Stomach smooth muscle (tissue), 2 donors: ENCODE measurements at regions not wholly inside any gene's neighbourhood (a gene's known extent, or its start where the extent isn't known, plus 50 kb on each side); places are given as distances from the start of the nearest gene placed in this dataset.
A peak's percentile ranks its signal among the peaks of the same experiment; 100 is the strongest.

Source experiments
- H3K27ac ChIP-seq: one replicate; pipeline ENCODE4 v1.7.0; 2013; ENCODE audit warnings: mild to moderate bottlenecking, low read length, inconsistent platforms
- H3K27me3 ChIP-seq, 2 donors: one replicate each; pipeline ENCODE4 v1.7.0; 2013; ENCODE audit warnings: low read length in 2 of 2; ENCODE audit not compliant: insufficient read depth in 2 of 2, control insufficient read depth in 1 of 2
- H3K36me3 ChIP-seq, 2 donors: one replicate each; pipeline ENCODE4 v1.7.0; 2013; ENCODE audit warnings: low read length in 2 of 2; ENCODE audit not compliant: control insufficient read depth in 2 of 2, insufficient read depth in 2 of 2
- H3K4me1 ChIP-seq: one replicate; pipeline ENCODE4 v1.7.0; 2013; ENCODE audit warnings: low read length; ENCODE audit not compliant: control insufficient read depth, insufficient read depth
- H3K4me3 ChIP-seq, 2 donors: one replicate each; pipeline ENCODE4 v1.7.0; 2013; ENCODE audit warnings: low read length in 2 of 2
- H3K9ac ChIP-seq, 2 donors: one replicate each; pipeline ENCODE4 v1.7.0; 2013; ENCODE audit warnings: low read length in 2 of 2, mild to moderate bottlenecking in 1 of 2
- H3K9me3 ChIP-seq, 2 donors: one replicate each; pipeline ENCODE4 v1.7.0; 2013; ENCODE audit warnings: low read length in 2 of 2; ENCODE audit not compliant: control insufficient read depth in 2 of 2
- donor health status: healthy.
- donor health status: Pancreatic carcinoma.

GRCh38 chr2:62348700-62349099 lies 152.8 kb downstream of the B3GNT2 start:
- Histone ChIP-seq H3K9ac (no peak overlapping the region), H3K9me3 (peaks cover 0 to 9% of the 10 kb centered on the region in 2 donors), H3K27me3 (no peaks in the 10 kb centered on the region), H3K4me3 (no peak overlapping the region), H3K4me1 (no peaks in the 10 kb centered on the region), H3K27ac (no peak overlapping the region), H3K36me3 (no peaks in the 10 kb centered on the region)

GRCh38 chr2:62347563-62348270 lies 151.8 kb downstream of the B3GNT2 start:
- Histone ChIP-seq H3K9ac (no peak overlapping the region), H3K4me3 (no peak overlapping the region), H3K27me3 (no peaks in the 10 kb centered on the region), H3K4me1 (no peaks in the 10 kb centered on the region), H3K27ac (no peak overlapping the region), H3K9me3 (peaks cover 0 to 6% of the 10 kb centered on the region in 2 donors), H3K36me3 (no peaks in the 10 kb centered on the region)

DNA sequence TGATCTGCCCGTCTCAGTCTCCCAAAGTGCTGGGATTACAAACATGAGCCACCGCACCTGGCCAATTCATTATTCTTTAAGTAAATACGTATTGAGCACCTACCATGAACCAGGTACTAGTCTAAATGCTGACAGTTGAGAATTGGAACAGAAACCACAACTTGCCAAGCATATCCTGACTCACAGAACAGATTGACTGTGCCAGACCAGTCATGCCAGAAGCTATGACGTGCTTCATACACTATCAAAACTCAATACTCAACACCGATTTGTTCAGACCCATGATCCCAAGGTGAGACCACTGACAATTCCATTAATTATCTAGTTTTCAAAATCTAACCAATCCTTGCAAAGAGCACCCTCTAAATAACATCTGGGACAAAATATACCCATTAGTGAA lies 148.6 kb downstream of the B3GNT2 start:
- peaks cover 8% of the 10 kb centered on the region for H3K4me1 ChIP-seq
- H3K27me3 ChIP-seq, result no peaks in the 10 kb centered on the region
- no peaks in the 10 kb centered on the region for H3K9me3 ChIP-seq
- no peak overlapping the region for H3K9ac ChIP-seq
- H3K36me3 ChIP-seq, result no peaks in the 10 kb centered on the region
- no peak overlapping the region for H3K27ac ChIP-seq
- no peak overlapping the region for H3K4me3 ChIP-seq

- no peak overlapping the region for H3K9ac ChIP-seq
- H3K27ac ChIP-seq, result no peak overlapping the region
- H3K27me3 ChIP-seq, result no peaks in the 10 kb centered on the region
- H3K9me3 ChIP-seq, result no peaks in the 10 kb centered on the region
- peaks cover 8% of the 10 kb centered on the region for H3K4me1 ChIP-seq
- H3K4me3 ChIP-seq, result no peak overlapping the region
- no peaks in the 10 kb centered on the region for H3K36me3 ChIP-seq
Measured at GRCh38 chr2:62343636-62344337, 147.9 kb downstream of the B3GNT2 start.

GRCh38 chr2:62343206-62343605 lies 147.3 kb downstream of the B3GNT2 start:
- no peaks in the 10 kb centered on the region for H3K9me3 ChIP-seq
- no peak overlapping the region for H3K27ac ChIP-seq
- H3K4me1 ChIP-seq, result peaks cover 8% of the 10 kb centered on the region
- H3K9ac ChIP-seq, result no peak overlapping the region
- H3K4me3 ChIP-seq, result no peak overlapping the region
- H3K36me3 ChIP-seq, result no peaks in the 10 kb centered on the region
- H3K27me3 ChIP-seq, result no peaks in the 10 kb centered on the region

GRCh38 chr2:62340994-62341484 lies 145.1 kb downstream of the B3GNT2 start:
- peak overlapping the region; percentile 18 for H3K27ac ChIP-seq
- no peak overlapping the region for H3K4me3 ChIP-seq
- no peak overlapping the region for H3K9ac ChIP-seq
- no peaks in the 10 kb centered on the region for H3K9me3 ChIP-seq
- H3K36me3 ChIP-seq, result no peaks in the 10 kb centered on the region
- no peaks in the 10 kb centered on the region for H3K27me3 ChIP-seq
- H3K4me1 ChIP-seq, result peaks cover 8% of the 10 kb centered on the region

- no peaks in the 10 kb centered on the region for H3K36me3 ChIP-seq
- H3K27me3 ChIP-seq, result no peaks in the 10 kb centered on the region
- H3K27ac ChIP-seq, result no peak overlapping the region
- no peaks in the 10 kb centered on the region for H3K9me3 ChIP-seq
- no peak overlapping the region for H3K9ac ChIP-seq
- no peak overlapping the region for H3K4me3 ChIP-seq
- H3K4me1 ChIP-seq, result peaks cover 11% of the 10 kb centered on the region
Measured at GRCh38 chr2:62339837-62340236, 143.9 kb downstream of the B3GNT2 start.

GRCh38 chr2:62339413-62339812 lies 143.5 kb downstream of the B3GNT2 start:
- Histone ChIP-seq H3K36me3 (no peaks in the 10 kb centered on the region), H3K9ac (no peak overlapping the region), H3K4me1 (peaks cover 11% of the 10 kb centered on the region), H3K27me3 (no peaks in the 10 kb centered on the region), H3K27ac (no peak overlapping the region), H3K4me3 (no peak overlapping the region), H3K9me3 (no peaks in the 10 kb centered on the region)

- Histone ChIP-seq H3K9ac (no peak overlapping the region), H3K4me3 (no peak overlapping the region), H3K27me3 (no peaks in the 10 kb centered on the region), H3K4me1 (peaks cover 11% of the 10 kb centered on the region), H3K9me3 (no peaks in the 10 kb centered on the region), H3K36me3 (no peaks in the 10 kb centered on the region), H3K27ac (no peak overlapping the region)
Measured at GRCh38 chr2:62338111-62338510, 142.2 kb downstream of the B3GNT2 start.

DNA sequence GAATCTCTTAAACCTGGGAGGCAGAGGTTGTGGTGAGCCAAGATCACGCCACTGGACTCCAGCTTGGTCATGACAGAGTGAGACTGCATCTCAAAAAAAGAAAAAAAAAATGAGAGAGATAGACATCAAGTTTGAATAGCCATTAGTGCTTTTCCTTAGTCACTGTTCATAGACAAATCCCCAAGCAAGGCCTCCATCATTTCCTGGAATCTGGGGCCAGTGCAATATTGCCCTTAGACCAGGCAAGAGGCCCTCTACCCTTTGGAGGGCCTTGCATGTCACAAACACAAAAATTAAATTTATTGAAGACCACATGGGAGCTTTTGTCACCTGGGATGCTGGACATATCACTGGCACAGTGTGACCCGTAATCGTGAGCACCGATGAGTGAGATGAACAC lies 141.5 kb downstream of the B3GNT2 start:
- H3K27me3 ChIP-seq, result no peaks in the 10 kb centered on the region
- no peak overlapping the region for H3K9ac ChIP-seq
- no peaks in the 10 kb centered on the region for H3K36me3 ChIP-seq
- H3K27ac ChIP-seq, result no peak overlapping the region
- H3K9me3 ChIP-seq, result no peaks in the 10 kb centered on the region
- H3K4me3 ChIP-seq, result no peak overlapping the region
- peaks cover 11% of the 10 kb centered on the region for H3K4me1 ChIP-seq

DNA sequence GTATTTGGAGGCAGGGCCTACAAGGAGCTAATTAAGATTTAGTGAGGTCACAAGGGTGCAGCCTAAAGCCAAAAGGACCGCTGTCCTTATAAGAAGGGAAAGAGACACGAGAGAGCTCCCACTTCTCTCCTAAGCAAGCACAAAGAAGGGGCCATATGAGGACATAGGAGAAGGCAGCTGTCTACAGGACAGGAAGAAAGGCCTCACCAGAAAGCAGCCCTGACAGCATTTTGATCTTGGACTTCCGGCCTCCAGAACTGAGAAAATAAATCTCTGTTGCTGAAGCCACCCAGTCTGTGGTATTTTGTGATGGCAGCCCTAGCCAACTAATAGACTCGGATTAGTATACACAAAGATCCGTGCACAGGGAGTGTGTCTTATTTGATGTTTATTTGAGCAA lies 139.7 kb downstream of the B3GNT2 start:
- Histone ChIP-seq H3K9ac (no peak overlapping the region), H3K9me3 (no peaks in the 10 kb centered on the region), H3K27ac (no peak overlapping the region), H3K27me3 (no peaks in the 10 kb centered on the region), H3K4me3 (no peak overlapping the region), H3K36me3 (no peaks in the 10 kb centered on the region), H3K4me1 (peaks cover 2% of the 10 kb centered on the region)
